Uterus (tissue), 3 donors: ENCODE measurements at regions not wholly inside any gene's neighbourhood (a gene's known extent, or its start where the extent isn't known, plus 50 kb on each side); places are given as distances from the start of the nearest gene placed in this dataset.

ENCODE experiments used
- DNase-seq, 2 donors: peaks; one replicate each; pipeline ENCODE4 v3.0.0-alpha.2; 2019 to 2020
- H3K27ac ChIP-seq, 2 donors: fragments of 200-600 bp; sonication (generic); 1 replicate in 1 of 2; 2 replicates in 1 of 2; pipeline ENCODE4 v1.5.1; 2016 to 2018
- H3K27me3 ChIP-seq, 2 donors: fragments of 200-600 bp; sonication (generic); one replicate each; pipeline ENCODE4 v1.5.1; 2018 to 2019; ENCODE audit warnings: control low read depth in 1 of 2
- H3K36me3 ChIP-seq, 2 donors: fragments of 200-600 bp; sonication (generic); one replicate each; pipeline ENCODE4 v1.5.1; 2019; ENCODE audit warnings: control low read depth in 1 of 2
- H3K4me1 ChIP-seq, 2 donors: fragments of 200-600 bp; sonication (generic); one replicate each; pipeline ENCODE4 v1.5.1; 2018 to 2019; ENCODE audit warnings: control low read depth in 1 of 2
- H3K4me3 ChIP-seq, 2 donors: fragments of 200-600 bp; sonication (generic); 1 replicate in 1 of 2; 2 replicates in 1 of 2; pipeline ENCODE4 v1.5.1; 2018 to 2019; ENCODE audit warnings: mild to moderate bottlenecking in 1 of 2
- H3K9me3 ChIP-seq, 2 donors: fragments of 200-600 bp; sonication (generic); one replicate each; pipeline ENCODE4 v1.5.1; 2019; ENCODE audit warnings: control low read depth in 1 of 2
- POLR2A ChIP-seq, 2 donors: fragments of 450-650 bp; IDR thresholded peaks; one replicate each; pipeline ENCODE4 v1.6.1; 2016; ENCODE audit warnings: antibody characterized with exemption in 2 of 2, mild to moderate bottlenecking in 1 of 2, moderate library complexity in 1 of 2
- intact Hi-C: fragments of 100-400 bp; cut with DNase I; formaldehyde crosslinking; loops from one replicate; pipeline ENCODE4 v1.15.1; 2023; ENCODE audit warnings: low total_unique reads
- TF ChIP-seq, protein P1 (sequence below), 4 experiments: fragments of 200-600 bp in 2 of 4; fragments of 450-650 bp in 2 of 4; sonication (generic) in 2 of 4; IDR thresholded peaks; one replicate each; pipeline ENCODE4 v1.5.1; 2016 to 2019; ENCODE audit warnings: antibody characterized with exemption in 4 of 4, mild to moderate bottlenecking in 2 of 4, moderate library complexity in 1 of 4
- donor health status: DM: yes; HTN: yes; CAD: no.

DNA sequence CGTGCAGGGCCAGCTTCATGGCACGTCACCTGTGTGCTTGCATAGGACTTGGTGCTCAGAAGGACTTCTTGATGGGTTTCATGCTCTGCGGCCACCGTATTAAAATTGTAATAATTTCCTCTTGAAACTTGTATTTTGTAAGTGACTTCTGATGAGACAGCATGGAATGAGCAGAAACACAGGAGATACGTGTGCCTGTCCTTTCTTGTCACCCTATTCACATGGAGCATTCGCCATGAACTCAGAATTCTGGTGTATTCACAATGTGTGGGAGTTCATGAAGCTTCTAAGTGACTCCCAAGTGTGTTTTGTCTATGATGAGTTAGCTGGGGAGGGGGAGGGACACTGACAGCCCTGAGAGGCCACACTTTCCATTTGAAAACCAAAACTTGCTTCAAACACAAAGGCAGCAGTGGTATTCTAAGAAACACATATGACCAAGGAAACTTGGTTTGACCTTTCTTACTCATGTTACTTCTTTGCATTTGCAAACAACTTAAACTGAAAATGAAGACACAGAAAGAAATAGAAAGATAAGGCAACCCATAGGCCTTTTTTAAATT, 92.1 kb upstream of the NEDD9 start:
- no peak for TF ChIP-seq POLR2A (IDR thresholded peaks at IDR 0.05)
- TF ChIP-seq, protein P1, sequence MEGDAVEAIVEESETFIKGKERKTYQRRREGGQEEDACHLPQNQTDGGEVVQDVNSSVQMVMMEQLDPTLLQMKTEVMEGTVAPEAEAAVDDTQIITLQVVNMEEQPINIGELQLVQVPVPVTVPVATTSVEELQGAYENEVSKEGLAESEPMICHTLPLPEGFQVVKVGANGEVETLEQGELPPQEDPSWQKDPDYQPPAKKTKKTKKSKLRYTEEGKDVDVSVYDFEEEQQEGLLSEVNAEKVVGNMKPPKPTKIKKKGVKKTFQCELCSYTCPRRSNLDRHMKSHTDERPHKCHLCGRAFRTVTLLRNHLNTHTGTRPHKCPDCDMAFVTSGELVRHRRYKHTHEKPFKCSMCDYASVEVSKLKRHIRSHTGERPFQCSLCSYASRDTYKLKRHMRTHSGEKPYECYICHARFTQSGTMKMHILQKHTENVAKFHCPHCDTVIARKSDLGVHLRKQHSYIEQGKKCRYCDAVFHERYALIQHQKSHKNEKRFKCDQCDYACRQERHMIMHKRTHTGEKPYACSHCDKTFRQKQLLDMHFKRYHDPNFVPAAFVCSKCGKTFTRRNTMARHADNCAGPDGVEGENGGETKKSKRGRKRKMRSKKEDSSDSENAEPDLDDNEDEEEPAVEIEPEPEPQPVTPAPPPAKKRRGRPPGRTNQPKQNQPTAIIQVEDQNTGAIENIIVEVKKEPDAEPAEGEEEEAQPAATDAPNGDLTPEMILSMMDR (IDR thresholded peaks at IDR 0.05) = no peak
- H3K27me3 ChIP-seq = no peaks in the 10 kb centered on the region
- intact Hi-C loops = no loop called here
- no peak for DNase-seq
- no peak overlapping the region for H3K27ac ChIP-seq
- no peaks in the 10 kb centered on the region for H3K4me1 ChIP-seq
- H3K4me3 ChIP-seq = no peak overlapping the region
- H3K36me3 ChIP-seq = no peaks in the 10 kb centered on the region
- H3K9me3 ChIP-seq = no peaks in the 10 kb centered on the region

DNA sequence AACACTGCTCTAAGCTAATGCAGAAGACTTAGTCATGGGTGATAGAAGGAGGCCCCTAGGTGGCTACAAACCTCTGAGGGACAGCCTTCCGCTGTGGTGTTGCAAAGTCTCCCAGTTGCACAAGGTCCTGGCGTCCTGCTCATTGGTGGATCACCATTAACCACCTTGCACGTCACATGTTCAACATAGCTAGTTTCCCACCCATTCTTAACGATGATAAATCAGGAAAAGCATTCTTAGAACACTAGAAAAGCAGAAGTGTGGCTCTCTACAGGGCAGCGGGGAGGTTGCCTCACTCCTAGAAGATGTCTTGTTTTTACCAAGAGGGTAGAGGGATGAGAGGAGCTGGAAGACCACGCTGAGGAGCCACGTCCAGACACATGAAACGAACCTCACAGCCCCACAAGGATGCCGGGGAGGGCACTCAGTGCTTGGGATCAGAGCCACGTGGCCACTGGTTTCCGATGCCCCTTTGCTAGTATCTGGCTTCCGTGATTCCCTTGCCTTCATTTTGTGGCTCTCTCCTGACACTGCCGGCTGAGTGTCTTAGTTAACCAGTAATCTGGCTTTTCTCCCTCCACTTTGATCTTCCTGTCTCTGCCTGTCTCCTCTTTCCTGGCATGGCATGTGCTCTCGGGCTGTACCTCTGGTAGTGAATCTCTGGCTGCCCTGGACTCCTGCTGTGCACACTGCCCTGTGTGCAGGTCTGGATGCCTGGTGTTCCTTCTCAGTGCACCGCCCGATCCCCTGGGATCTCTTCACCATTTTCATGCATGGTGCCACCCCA, 91.4 kb upstream of the NEDD9 start:
- DNase-seq = no peak
- H3K27ac ChIP-seq = no peak overlapping the region
- H3K4me3 ChIP-seq = no peak overlapping the region
- no peaks in the 10 kb centered on the region for H3K9me3 ChIP-seq
- TF ChIP-seq, protein P1 (IDR thresholded peaks at IDR 0.05) = no peak
- TF ChIP-seq POLR2A (IDR thresholded peaks at IDR 0.05) = no peak
- no peaks in the 10 kb centered on the region for H3K27me3 ChIP-seq
- no peaks in the 10 kb centered on the region for H3K36me3 ChIP-seq
- intact Hi-C loops = no loop called here
- H3K4me1 ChIP-seq = peaks cover 0 to 4% of the 10 kb centered on the region in 2 donors

DNA sequence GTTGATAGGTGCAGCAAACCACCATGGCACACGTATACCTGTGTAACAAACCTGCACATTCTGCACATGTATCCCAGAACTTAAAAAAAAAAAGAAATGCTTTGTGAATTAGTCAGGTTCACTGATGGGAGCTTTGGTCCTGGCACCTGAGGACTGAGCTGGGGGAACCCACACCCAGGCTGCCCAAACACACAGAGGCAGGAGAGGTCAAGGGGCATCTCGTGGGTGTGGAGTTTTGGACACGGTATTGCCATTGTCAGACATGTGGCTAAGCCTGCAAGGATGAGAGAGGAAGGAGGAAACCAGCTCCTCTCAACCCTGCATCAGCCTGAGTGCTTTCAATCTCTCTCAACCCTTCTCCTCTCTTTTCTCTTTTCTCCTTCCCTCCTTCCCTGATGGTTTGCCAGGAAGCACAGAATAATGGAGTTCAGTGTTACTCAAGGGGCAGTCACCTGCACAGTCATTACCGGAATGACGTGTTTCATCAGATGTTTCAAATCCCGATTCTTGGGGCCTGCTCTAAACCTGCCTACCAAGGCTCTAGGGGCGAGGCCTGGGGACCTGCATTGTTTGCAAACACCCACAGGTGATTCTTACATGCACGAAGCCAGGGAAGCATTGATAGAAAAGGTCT, 89.9 kb upstream of the NEDD9 start:
- intact Hi-C loops = no loop called here
- no peak for DNase-seq
- Histone ChIP-seq H3K27me3 (no peaks in the 10 kb centered on the region), H3K4me3 (no peak overlapping the region), H3K9me3 (no peaks in the 10 kb centered on the region), H3K36me3 (no peaks in the 10 kb centered on the region), H3K27ac (no peak overlapping the region), H3K4me1 (peaks cover 6 to 13% of the 10 kb centered on the region in 2 donors)
- TF ChIP-seq, protein P1 (IDR thresholded peaks at IDR 0.05) = no peak
- TF ChIP-seq POLR2A (IDR thresholded peaks at IDR 0.05) = no peak

DNA sequence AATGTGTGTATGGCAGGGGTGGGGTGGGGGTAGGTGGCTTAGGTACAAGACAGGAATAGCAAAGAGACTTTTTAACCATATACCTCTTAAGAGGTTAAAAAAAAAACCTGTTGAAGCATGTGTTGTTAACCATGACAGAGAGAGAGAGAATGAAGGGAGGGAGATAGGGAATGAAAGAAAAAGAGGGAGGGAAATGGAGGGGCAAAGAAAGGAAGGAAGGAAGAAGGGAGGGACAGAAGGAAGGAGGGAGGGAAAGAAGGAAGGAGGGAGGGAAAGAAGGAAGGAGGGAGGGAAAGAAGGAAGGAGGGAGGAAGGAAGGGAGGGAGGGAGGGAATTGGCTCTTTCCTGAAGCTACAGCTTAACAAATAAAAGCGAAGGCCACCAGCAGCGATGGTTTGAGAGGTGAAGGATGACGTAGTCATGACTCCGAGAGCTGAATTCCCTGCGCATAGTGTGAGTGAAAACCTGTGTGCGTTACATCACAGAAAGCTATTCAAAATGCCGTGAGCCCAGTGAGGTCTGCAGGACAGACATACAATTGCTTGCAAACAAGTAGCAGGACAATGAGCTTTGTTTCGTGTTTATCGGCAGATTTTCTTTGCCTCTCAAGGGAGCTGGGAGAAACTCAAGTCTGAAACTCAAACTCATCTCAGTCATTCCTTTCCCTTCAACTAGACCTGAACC, 88.6 kb upstream of the NEDD9 start:
- no peak overlapping the region for H3K4me3 ChIP-seq
- H3K27ac ChIP-seq = no peak overlapping the region
- intact Hi-C loops = no loop called here
- TF ChIP-seq, protein P1 (IDR thresholded peaks at IDR 0.05) = no peak
- no peak for TF ChIP-seq POLR2A (IDR thresholded peaks at IDR 0.05)
- H3K27me3 ChIP-seq = no peaks in the 10 kb centered on the region
- no peak for DNase-seq
- no peaks in the 10 kb centered on the region for H3K9me3 ChIP-seq
- peaks cover 6 to 14% of the 10 kb centered on the region in 2 donors for H3K4me1 ChIP-seq
- H3K36me3 ChIP-seq = no peaks in the 10 kb centered on the region
